HG03520 (cell line): ENCODE measurements at regions not wholly inside any gene's neighbourhood (a gene's known extent, or its start where the extent isn't known, plus 50 kb on each side); places are given as distances from the start of the nearest gene placed in this dataset.

Experiments used
- ATAC-seq: cut with Tn5 transposase; IDR thresholded peaks from one replicate; pipeline ENCODE4 v1.9.1; 2021; ENCODE audit warnings: mild to moderate bottlenecking, moderate library complexity; ENCODE audit not compliant: unreplicated experiment

GRCh38 chr12:115012861-115013235 lies 328.9 kb upstream of the TBX3 start:
- no peak for ATAC-seq

GRCh38 chr12:115011703-115012102 lies 327.7 kb upstream of the TBX3 start:
- no peak for ATAC-seq

GRCh38 chr12:115010324-115010995 lies 326.5 kb upstream of the TBX3 start:
- no peak for ATAC-seq

GRCh38 chr12:115008929-115009328 lies 325.0 kb upstream of the TBX3 start:
- ATAC-seq: peak; percentile 87

GRCh38 chr12:115004470-115005146 lies 320.6 kb upstream of the TBX3 start:
- no peak for ATAC-seq

GRCh38 chr12:115002434-115002833 lies 318.5 kb upstream of the TBX3 start:
- no peak for ATAC-seq

- ATAC-seq: no peak
These were observed 317.7 kb upstream of the TBX3 start for GRCh38 chr12:115001571-115002180.

GRCh38 chr12:115000038-115000437 lies 316.1 kb upstream of the TBX3 start:
- no peak for ATAC-seq

GRCh38 chr12:114998750-114999128 lies 314.8 kb upstream of the TBX3 start:
- no peak for ATAC-seq

- no peak for ATAC-seq
These were observed 314.3 kb upstream of the TBX3 start for GRCh38 chr12:114998118-114998749.

GRCh38 chr12:114996382-114996781 lies 312.4 kb upstream of the TBX3 start:
- ATAC-seq: no peak

GRCh38 chr12:114995891-114996290 lies 311.9 kb upstream of the TBX3 start:
- no peak for ATAC-seq

GRCh38 chr12:114993165-114993564 lies 309.2 kb upstream of the TBX3 start:
- ATAC-seq: no peak

GRCh38 chr12:114992443-114992842 lies 308.5 kb upstream of the TBX3 start:
- no peak for ATAC-seq

- no peak for ATAC-seq
These were observed 306.4 kb upstream of the TBX3 start for GRCh38 chr12:114990381-114990780.

GRCh38 chr12:114986849-114987248 lies 302.9 kb upstream of the TBX3 start:
- no peak for ATAC-seq

GRCh38 chr12:114986178-114986714 lies 302.3 kb upstream of the TBX3 start:
- ATAC-seq: no peak

GRCh38 chr12:114984634-114985061 lies 300.7 kb upstream of the TBX3 start:
- no peak for ATAC-seq

GRCh38 chr12:114982760-114983159 lies 298.8 kb upstream of the TBX3 start:
- no peak for ATAC-seq

GRCh38 chr12:114981036-114981435 lies 297.1 kb upstream of the TBX3 start:
- ATAC-seq: no peak

- no peak for ATAC-seq
These were observed 293.0 kb upstream of the TBX3 start for GRCh38 chr12:114976959-114977358.

GRCh38 chr12:114976372-114976771 lies 292.4 kb upstream of the TBX3 start:
- ATAC-seq: no peak
